SW 1271 (cell line): ENCODE measurements at regions not wholly inside any gene's neighbourhood (a gene's known extent, or its start where the extent isn't known, plus 50 kb on each side); places are given as distances from the start of the nearest gene placed in this dataset.
"Not testable (repeated sequence)": the region's sequence is repeated elsewhere in the genome, so short reads cannot be mapped to it uniquely, and the experiment has no call there.

Experiments used
- DNase-seq, 2 experiments: peaks; one replicate each; lab custom pipeline; 2025; lab: John Stamatoyannopoulos, UW

GRCh38 chr13:21879263-21879914, 208.5 kb downstream of the FGF9 start:
- DNase-seq, result no peak

DNA sequence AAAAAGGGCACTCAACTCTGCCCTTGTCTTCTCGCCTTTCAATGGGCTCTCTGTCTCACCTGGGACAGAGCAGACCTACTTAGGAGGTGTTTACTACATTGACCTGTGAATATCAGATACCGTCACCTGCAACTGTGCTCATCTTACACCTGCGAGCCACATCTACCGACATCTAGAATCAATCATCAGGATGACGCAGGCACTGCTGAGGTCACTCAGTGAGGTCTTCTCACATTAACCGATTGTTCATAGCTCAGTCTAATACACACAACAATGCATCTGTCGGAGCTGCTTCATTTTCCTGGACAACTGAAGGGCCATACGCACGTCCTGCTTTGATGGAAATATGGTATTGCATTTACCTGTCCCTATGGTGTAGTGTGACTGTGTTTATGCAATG, 211.9 kb downstream of the FGF9 start:
- no peak for DNase-seq

GRCh38 chr13:21883713-21884112, 212.8 kb downstream of the FGF9 start:
- no peak for DNase-seq

- no peak for DNase-seq
Observed at GRCh38 chr13:21884299-21884909, 213.5 kb downstream of the FGF9 start.

DNA sequence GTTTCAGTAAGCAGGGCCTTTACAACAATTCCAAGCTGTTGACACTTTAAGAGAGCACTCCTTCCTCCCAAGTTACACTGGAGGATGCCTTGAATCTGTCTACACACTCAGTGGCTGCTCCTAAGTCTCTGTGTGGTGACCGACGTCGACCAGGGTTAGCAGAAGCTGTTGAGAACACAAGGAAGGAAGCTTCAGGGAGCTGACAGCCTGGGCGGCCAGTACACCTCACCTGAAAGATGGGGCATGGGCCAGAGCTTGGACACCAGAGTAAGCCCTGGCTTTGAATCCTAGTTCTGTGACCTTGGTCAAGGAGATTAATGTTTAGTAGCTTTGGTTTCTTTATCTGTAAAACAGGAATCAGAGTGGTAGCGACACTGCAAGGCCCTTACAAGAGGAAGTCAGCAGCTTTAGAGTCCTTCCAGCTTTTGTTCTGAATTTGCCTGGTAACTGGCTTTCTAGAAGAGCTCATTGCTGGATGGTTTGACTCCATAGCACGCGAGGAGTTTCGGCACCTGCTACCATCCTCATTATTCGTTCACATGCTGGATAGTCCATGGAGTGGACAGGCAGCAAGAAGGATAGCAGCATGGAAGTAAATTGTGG, 214.2 kb downstream of the FGF9 start:
- DNase-seq, result no peak

DNA sequence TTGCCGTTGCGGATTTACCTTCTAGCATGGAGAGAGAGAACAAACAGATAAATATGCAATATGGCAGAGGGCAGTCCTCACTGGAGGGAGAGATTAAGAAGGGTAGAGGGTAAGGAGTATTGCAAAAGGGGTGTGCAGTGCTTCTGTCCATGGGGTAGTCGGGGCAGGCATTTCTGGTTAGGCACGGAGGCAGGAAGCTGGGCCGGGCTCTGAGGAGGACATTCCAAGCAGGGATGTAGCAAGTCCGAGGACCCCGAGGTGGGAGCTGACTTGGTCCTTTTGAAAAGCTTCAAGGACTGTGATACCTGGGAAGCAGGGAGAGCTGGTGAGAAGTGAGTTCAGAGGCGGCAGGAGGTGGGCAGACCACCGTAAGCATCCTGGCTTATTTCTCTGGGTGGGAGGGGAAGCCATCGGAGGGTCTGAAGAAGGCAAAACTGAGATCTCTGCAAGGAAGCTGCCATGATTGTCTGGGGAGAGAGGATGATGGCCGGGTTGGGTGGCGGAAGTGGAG, 214.9 kb downstream of the FGF9 start:
- DNase-seq, result no peak

- DNase-seq, result no peak
Observed at GRCh38 chr13:21889651-21890050, 218.8 kb downstream of the FGF9 start.

DNA sequence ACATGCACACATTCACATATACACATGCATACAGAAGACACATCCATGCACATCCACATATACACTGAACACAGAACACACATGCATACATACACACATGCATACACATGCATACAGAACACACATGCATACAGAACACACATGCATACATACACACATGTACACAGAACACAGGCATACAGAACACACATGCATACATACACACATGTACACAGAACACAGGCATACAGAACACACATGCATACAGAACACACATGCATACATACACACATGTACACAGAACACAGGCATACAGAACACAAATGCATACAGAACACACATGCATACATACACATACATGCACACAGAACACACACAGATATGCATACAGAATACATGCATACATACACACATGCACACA, 219.3 kb downstream of the FGF9 start:
- DNase-seq, result not testable (repeated sequence)

DNA sequence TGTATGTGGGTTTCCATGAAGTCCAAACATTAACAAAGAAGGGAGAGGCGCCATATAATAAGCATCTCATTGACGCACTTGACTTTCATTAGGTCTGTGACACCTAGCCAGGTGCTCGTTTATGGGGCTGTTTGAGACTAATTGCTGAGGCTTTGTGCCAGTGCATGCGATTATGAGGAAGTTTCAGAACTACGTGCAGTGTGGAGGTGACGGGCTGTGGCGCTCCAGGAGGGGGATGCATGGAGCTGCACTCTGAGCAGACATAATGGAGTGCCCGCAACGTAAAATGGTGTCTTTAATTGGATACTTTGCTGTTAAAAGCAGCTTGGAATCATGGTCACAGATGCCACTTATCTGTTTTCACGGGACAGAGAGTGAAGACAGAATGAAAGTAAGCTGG, 223.2 kb downstream of the FGF9 start:
- DNase-seq, result no peak

DNA sequence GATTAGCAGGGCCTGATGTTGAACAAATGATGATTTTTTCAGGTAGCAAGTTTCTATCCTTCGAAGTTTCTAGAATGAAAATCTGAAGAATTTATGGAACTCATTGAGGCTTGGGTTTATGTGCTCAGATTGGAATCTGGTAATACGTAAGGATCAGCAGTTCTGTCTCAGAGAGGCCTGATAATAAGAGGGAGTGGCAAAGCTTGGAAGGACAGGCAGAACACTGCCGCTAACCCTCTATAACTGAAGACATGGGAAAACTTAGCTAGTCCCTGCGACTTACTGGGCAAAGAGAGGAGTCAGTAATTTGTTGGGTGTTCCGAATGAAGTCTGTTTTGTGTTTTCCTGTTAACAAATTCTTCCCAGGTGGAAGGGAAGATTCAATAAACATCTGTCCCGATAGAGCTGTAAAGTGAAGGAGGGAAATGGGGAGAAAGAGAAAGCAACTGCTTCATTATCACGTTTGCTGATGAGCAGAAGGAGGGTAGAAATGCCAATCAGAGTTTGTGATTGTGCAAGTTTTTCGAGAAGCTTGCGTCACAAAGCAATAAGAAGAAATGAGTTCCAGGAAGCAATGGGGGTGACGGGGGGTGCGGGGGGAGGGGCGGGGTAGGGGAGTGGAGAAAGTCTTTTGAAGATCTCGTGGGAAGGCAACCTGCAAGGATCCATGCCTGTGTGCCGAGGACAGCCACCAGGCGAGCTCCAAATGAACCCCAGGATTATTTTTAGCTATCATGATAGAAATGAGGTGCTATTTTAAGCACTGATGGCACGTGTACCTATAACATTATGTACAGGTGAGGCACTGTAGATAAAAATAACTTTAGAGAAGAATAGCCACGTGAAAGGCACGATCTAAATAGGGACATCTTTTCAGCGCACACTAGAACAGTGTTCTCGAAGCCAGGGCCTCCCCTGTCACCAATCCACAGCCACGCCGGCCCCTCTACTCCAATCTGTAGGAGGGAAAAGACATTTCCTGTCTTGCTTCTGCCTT, 224.1 kb downstream of the FGF9 start:
- no peak for DNase-seq

GRCh38 chr13:21895779-21896178, 224.9 kb downstream of the FGF9 start:
- DNase-seq, result no peak

DNA sequence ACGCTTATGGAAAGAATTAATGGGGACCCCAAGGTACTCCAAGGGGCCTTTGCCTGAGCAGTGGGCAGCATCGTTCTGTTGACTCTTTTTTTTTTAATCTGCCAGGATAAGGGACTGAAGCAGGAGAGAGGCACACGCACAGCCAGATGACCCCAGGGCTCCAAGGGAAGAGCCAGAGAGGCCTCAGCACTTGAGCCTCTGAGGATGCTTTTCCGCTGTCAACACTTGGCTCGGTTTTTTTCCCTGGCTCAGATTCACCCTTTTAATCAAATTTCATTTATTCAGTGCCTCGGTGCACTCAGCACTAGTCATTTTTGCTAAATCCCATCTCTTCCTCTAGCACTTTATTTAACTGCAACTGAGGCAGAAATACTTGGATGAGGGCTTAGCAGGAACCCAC, 226.3 kb downstream of the FGF9 start:
- no peak for DNase-seq

DNA sequence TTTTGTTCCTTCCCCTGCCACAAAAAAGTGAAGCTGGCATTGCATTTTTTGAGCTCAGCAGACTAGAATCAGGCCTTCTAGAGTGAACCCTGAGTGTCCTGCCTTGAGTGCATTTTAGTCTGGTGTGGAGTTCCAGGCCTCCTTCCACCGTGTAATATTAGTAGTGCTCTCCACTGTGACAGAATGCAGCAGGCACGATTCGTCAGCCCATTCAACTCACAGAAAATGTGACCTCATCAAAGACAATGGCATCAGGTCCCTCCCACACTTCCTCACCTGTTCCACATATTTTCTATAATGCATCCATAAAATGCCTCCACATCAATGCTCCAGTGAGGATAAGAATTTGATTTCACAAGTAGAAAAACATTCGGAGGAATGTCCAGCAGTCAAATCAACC, 227.6 kb downstream of the FGF9 start:
- DNase-seq, result no peak

DNA sequence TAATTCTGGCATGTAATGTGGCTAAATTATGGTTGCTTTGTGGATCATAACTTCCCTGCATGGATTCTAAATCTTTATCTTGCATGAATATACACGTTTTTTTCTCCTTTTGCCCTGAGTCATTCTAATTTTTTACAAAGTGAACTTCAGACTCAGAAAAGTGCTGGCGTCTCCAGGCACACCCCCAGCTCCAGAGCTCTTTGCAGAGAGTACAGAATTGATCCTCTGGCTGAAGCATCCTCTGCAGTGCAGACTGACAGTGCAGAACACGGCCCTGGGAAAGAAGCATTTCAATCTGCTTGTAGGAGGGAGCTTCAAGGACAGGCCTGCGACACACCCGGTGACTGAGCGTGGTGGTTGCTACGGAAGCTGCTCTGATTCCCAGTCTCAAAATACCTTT, 228.1 kb downstream of the FGF9 start:
- DNase-seq, result no peak

DNA sequence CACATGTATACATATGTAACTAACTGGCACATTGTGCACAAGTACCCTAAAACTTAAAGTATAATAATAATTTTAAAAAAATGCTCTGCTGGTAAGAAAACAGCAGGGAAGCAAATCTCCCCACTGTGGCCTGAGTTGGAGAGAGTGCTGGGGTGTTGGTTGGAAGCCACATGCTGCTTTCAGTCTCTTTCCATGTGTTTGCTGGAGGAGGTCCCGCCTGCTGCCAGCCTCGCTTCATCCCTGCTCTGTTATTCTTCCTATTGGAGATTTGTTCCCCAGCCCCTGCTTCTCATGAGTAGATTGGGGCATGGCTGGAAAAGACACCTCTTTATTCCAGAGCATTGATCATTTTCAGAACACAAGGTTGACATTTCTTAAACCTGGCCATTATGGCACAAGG, 230.5 kb downstream of the FGF9 start:
- DNase-seq, result no peak

DNA sequence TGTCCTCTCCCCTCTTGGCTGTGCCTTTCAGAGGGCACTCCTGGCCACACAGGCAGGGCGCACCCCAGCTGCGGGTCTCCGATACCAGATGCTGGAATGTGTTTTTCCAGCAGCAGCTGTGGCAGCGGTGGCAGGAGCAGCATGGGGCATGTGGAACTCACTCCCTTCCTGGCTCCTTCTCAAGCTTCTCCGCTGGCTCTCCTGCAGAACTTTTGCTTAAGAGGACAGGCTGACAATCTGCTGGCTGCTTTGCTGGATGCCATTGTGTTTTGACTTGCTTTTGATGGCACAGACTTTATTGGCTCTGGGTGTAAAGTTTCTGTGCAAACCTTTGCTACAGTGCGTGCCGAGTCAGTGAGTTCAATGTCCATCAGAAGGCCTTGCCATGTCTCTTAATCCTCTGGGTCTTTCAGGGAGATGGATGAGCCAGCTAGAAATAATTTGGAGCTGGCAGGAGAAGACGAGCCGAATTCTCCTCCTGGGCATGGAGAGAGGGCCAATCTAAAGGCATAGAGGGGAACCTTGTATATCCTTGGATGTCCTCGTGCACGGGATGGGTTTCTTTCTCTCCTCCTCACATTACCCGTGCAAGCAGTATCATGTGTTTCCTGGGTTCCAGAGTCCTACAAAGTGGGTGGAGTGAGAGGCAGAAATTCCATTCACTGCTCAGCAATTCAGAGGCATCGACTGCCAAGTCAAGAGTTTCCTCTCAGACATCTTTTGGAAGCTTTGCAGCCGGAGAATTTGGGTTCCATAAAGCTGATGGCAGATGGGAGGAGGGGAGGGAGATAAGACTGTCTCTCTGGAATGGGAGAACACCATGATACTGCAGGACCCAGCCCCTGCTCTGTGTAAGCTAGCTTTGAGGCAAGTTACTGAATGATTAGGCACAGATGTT, 231.2 kb downstream of the FGF9 start:
- no peak for DNase-seq

- DNase-seq, result no peak
Observed at GRCh38 chr13:21902709-21903098, 231.8 kb downstream of the FGF9 start.

GRCh38 chr13:21905486-21905885, 234.6 kb downstream of the FGF9 start:
- DNase-seq, result no peak

- no peak for DNase-seq
Observed at GRCh38 chr13:21909331-21909730, 238.5 kb downstream of the FGF9 start.

- no peak for DNase-seq
Observed at GRCh38 chr13:21910546-21910945, 239.7 kb downstream of the FGF9 start.

DNA sequence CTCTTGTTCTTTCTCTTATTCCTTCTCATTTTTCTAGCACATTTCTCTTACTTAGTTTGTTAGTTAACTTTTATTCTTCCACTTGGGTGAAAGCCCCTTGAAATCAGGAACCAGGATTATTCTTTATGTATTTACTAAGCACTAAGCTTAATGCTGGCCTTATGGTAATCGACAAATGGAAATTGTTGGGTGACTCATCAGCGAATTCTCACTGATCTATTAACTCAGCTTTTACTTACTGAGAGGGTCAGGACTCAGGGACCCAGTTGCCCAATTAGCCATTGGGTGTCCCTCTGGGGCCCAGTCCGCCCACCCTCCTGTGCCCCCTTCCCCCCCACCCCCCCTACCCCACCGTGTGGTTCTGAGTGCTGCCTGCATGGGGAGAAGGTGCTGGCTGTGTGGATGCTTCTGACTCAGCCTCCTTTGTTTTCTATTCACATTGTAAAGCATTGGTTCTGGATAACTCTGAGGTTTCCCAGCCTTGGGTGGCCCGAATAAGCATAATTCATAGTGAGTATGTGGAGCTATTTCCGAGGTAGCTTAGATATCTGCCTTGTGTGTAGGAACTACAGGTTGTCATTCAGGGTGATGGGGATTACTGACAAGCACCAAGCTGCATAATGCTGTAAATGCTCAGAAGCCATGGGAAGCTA, 240.9 kb downstream of the FGF9 start:
- no peak for DNase-seq
